A549 (cell line): ENCODE measurements at regions not wholly inside any gene's neighbourhood (a gene's known extent, or its start where the extent isn't known, plus 50 kb on each side); places are given as distances from the start of the nearest gene placed in this dataset.
"Not testable (repeated sequence)": the region's sequence is repeated elsewhere in the genome, so short reads cannot be mapped to it uniquely, and the experiment has no call there.

Experiments
- ATAC-seq, 2 experiments: fragments of 200-7000 bp in 1 of 2; fragments of >200 bp in 1 of 2; cut with Nextera tagmentation in 1 of 2; cut with Tn5 transposase in 1 of 2; 3 replicates each; pipeline versions ENCODE4 v1.8.0 to v1.9.1; 2018 to 2020; ENCODE audit warnings: mild to moderate bottlenecking in 1 of 2, moderate library complexity in 1 of 2
- CTCF ChIA-PET: fragments of 300-600 bp; sonication (Branson Sonifier 250); formaldehyde crosslinking; extraction: SDS; loops from one replicate; lab custom pipeline; 2021; ENCODE audit warnings: antibody characterized with exemption, inconsistent platforms; lab: Yijun Ruan, JAX
- POLR2A ChIA-PET: fragments of 350-600 bp; formaldehyde crosslinking; extraction: SDS; loops from one replicate; lab custom pipeline; 2021; ENCODE audit warnings: antibody characterized with exemption, inconsistent platforms; lab: Yijun Ruan, JAX
- DNase-seq, 2 experiments: peaks; one replicate each; pipeline versions ENCODE4 v3.0.0 to v3.0.0-alpha.2; 2011 to 2016; ENCODE audit warnings: low read depth in 1 of 2, low spot score in 1 of 2
- FAIRE-seq: peaks from 2 replicates; lab custom pipeline; 2011; peaks lifted over from hg19 to GRCh38; lab: Jason Lieb, UNC
- H3K27ac ChIP-seq, 2 experiments: fragments of >200 bp; sonication (Bioruptor Twin); formaldehyde crosslinking; 3 replicates each; pipeline ENCODE4 v1.5.1; 2016 to 2017
- H3K4me1 ChIP-seq: fragments of >200 bp; sonication (Bioruptor Twin); formaldehyde crosslinking; 3 replicates; pipeline ENCODE4 v1.6.1; 2016
- H3K4me2 ChIP-seq: fragments of >200 bp; sonication (Bioruptor Twin); formaldehyde crosslinking; 3 replicates; pipeline ENCODE4 v1.6.1; 2016
- H3K4me3 ChIP-seq: fragments of >200 bp; sonication (Bioruptor Twin); formaldehyde crosslinking; 3 replicates; pipeline ENCODE4 v1.5.1; 2016
- H3K9me3 ChIP-seq: fragments of >200 bp; sonication (Bioruptor Twin); formaldehyde crosslinking; 3 replicates; pipeline ENCODE4 v1.6.1; 2016
- ATOH8 ChIP-seq: fragments of 250-450 bp; sonication (Bioruptor Pico); IDR thresholded peaks from 2 replicates; pipeline ENCODE4 v1.5.0; 2020; ENCODE audit warnings: low read depth, mild to moderate bottlenecking, moderate library complexity
- EHMT2 ChIP-seq: fragments of 200-600 bp; sonication (generic); IDR thresholded peaks from 2 replicates; pipeline ENCODE4 v1.6.1; 2016; ENCODE audit warnings: antibody characterized with exemption, low read depth, mild to moderate bottlenecking, moderate library complexity
- FOSL2 ChIP-seq, 2 experiments: fragments of 450-650 bp in 1 of 2; fragments of >200 bp in 1 of 2; sonication (Bioruptor Twin) in 1 of 2; formaldehyde crosslinking; IDR thresholded peaks; 2 replicates each; pipeline versions ENCODE4 v1.5.0 to v1.6.1; 2016 to 2020; ENCODE audit warnings: mild to moderate bottlenecking in 1 of 2, moderate library complexity in 1 of 2
- FOXS1 ChIP-seq: fragments of 250-450 bp; sonication (Bioruptor Pico); IDR thresholded peaks from 2 replicates; pipeline ENCODE4 v1.5.0; 2020; ENCODE audit warnings: mild to moderate bottlenecking, moderate library complexity
- GATA3 ChIP-seq: IDR thresholded peaks from 2 replicates; pipeline ENCODE4 v1.6.1; 2012; ENCODE audit warnings: borderline replicate concordance
- HOXB13 ChIP-seq: fragments of 250-450 bp; sonication (Bioruptor Pico); IDR thresholded peaks from 2 replicates; pipeline ENCODE4 v1.5.0; 2020; ENCODE audit warnings: low read depth, mild to moderate bottlenecking, moderate library complexity
- KDM5A ChIP-seq: fragments of 200-600 bp; sonication (generic); IDR thresholded peaks from 2 replicates; pipeline ENCODE4 v1.6.1; 2016; ENCODE audit warnings: antibody characterized with exemption, mild to moderate bottlenecking
- MYC ChIP-seq: IDR thresholded peaks from 2 replicates; pipeline ENCODE4 v1.6.1; 2012; ENCODE audit warnings: mild to moderate bottlenecking, inconsistent platforms, low read length, improper control_type of control experiment, borderline replicate concordance
- SMC3 ChIP-seq: fragments of >200 bp; sonication (Bioruptor Twin); formaldehyde crosslinking; IDR thresholded peaks from 3 replicates; pipeline ENCODE4 v1.6.1; 2018; ENCODE audit warnings: inconsistent platforms
- TP53 ChIP-seq: fragments of 250-450 bp; sonication (Bioruptor Pico); IDR thresholded peaks from 2 replicates; pipeline ENCODE4 v1.5.0; 2021; ENCODE audit warnings: mild to moderate bottlenecking, moderate library complexity
- ZFP36 ChIP-seq: fragments of 450-650 bp; IDR thresholded peaks from 2 replicates; pipeline ENCODE4 v1.6.1; 2014; ENCODE audit warnings: borderline replicate concordance; ENCODE audit not compliant: partially characterized antibody
- ZNF302 ChIP-seq: fragments of 250-450 bp; sonication (Bioruptor Pico); IDR thresholded peaks from 2 replicates; pipeline ENCODE4 v1.9.0; 2021; ENCODE audit warnings: inconsistent platforms, mild to moderate bottlenecking, moderate library complexity
- WGBS: methylation state at CpG from one replicate; pipeline ENCODE4 v1.1.6; 2017; ENCODE audit errors: missing lambda C conversion rate; 5-methylcytosine and 5-hydroxymethylcytosine counted together
- TF ChIP-seq, protein P1 (sequence below): fragments of 200-600 bp; sonication (generic); IDR thresholded peaks from 2 replicates; pipeline ENCODE4 v1.6.1; 2016; ENCODE audit warnings: antibody characterized with exemption, mild to moderate bottlenecking, moderate library complexity
- TF ChIP-seq, protein P2 (sequence below): fragments of 250-450 bp; sonication (Bioruptor Pico); IDR thresholded peaks from 2 replicates; pipeline ENCODE4 v1.5.0; 2021; ENCODE audit warnings: mild to moderate bottlenecking, moderate library complexity, borderline replicate concordance

DNA sequence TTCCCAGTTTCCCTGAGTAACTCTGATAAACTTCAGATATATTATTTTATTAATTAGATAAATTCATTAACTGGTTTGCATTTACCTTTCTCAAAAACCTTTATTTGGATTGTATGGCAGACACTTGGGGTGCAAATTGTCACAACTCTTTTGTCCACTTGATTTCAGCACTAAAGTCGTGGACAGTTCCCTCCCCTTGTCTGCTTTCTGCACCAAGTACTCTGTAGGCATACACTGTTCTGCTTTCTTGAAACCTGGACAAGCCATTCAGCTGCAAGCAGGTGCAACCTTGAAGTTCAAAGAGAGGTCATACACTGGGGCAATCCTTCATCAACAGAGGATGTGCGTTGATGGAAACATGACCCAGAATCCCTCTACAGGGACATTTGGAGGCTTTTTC lies 162.9 kb downstream of the ARL5B start:
- CTCF ChIA-PET = no interaction called here
- ATAC-seq (no peak), FAIRE-seq (no peak), DNase-seq (peak in 1 of 2 experiments; percentile 1)
- Histone ChIP-seq H3K9me3 (no peaks in the 10 kb centered on the region), H3K4me1 (no peaks in the 10 kb centered on the region), H3K4me2 (no peak overlapping the region), H3K4me3 (no peak overlapping the region), H3K27ac (no peak overlapping the region)
- TF ChIP-seq, protein P1, sequence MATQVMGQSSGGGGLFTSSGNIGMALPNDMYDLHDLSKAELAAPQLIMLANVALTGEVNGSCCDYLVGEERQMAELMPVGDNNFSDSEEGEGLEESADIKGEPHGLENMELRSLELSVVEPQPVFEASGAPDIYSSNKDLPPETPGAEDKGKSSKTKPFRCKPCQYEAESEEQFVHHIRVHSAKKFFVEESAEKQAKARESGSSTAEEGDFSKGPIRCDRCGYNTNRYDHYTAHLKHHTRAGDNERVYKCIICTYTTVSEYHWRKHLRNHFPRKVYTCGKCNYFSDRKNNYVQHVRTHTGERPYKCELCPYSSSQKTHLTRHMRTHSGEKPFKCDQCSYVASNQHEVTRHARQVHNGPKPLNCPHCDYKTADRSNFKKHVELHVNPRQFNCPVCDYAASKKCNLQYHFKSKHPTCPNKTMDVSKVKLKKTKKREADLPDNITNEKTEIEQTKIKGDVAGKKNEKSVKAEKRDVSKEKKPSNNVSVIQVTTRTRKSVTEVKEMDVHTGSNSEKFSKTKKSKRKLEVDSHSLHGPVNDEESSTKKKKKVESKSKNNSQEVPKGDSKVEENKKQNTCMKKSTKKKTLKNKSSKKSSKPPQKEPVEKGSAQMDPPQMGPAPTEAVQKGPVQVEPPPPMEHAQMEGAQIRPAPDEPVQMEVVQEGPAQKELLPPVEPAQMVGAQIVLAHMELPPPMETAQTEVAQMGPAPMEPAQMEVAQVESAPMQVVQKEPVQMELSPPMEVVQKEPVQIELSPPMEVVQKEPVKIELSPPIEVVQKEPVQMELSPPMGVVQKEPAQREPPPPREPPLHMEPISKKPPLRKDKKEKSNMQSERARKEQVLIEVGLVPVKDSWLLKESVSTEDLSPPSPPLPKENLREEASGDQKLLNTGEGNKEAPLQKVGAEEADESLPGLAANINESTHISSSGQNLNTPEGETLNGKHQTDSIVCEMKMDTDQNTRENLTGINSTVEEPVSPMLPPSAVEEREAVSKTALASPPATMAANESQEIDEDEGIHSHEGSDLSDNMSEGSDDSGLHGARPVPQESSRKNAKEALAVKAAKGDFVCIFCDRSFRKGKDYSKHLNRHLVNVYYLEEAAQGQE = peak; percentile 81
- no peak for TF ChIP-seq ZFP36
- POLR2A ChIA-PET = no interaction called here
- 9% methylated on average over 2 of the region's 2 CpGs for WGBS

- POLR2A ChIA-PET = no interaction called here
- H3K27ac ChIP-seq = no peak overlapping the region
- ATAC-seq (no peak), FAIRE-seq (no peak), DNase-seq (no peak)
- TF ChIP-seq KDM5A = no peak
- no peak for TF ChIP-seq ATOH8 (CRISPR knock-in tag)
- no peak for TF ChIP-seq ZNF302
- TF ChIP-seq, protein P2, sequence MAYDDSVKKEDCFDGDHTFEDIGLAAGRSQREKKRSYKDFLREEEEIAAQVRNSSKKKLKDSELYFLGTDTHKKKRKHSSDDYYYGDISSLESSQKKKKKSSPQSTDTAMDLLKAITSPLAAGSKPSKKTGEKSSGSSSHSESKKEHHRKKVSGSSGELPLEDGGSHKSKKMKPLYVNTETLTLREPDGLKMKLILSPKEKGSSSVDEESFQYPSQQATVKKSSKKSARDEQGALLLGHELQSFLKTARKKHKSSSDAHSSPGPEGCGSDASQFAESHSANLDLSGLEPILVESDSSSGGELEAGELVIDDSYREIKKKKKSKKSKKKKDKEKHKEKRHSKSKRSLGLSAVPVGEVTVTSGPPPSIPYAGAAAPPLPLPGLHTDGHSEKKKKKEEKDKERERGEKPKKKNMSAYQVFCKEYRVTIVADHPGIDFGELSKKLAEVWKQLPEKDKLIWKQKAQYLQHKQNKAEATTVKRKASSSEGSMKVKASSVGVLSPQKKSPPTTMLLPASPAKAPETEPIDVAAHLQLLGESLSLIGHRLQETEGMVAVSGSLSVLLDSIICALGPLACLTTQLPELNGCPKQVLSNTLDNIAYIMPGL (CRISPR knock-in tag) = no peak
- no peak for TF ChIP-seq TP53 (CRISPR knock-in tag)
- no peak for TF ChIP-seq MYC
- TF ChIP-seq EHMT2 = no peak
- TF ChIP-seq HOXB13 = no peak
- CTCF ChIA-PET = no interaction called here
- no peak overlapping the region for H3K4me2 ChIP-seq
- 1% methylated on average over 2 of the region's 2 CpGs for WGBS
- no peaks in the 10 kb centered on the region for H3K9me3 ChIP-seq
- H3K4me1 ChIP-seq = no peaks in the 10 kb centered on the region
- no peak overlapping the region for H3K4me3 ChIP-seq
Measured at GRCh38 chr10:18829259-18829658, 170.0 kb downstream of the ARL5B start.

GRCh38 chr10:18830277-18830676 lies 171.0 kb downstream of the ARL5B start:
- CTCF ChIA-PET = no interaction called here
- H3K4me2 ChIP-seq = no peak overlapping the region
- POLR2A ChIA-PET = no interaction called here
- TF ChIP-seq, protein P1 = no peak
- no peak for TF ChIP-seq GATA3
- no peak for TF ChIP-seq FOSL2 (IDR thresholded peaks at IDR 0.05)
- no peak for TF ChIP-seq FOSL2 (CRISPR knock-in tag; IDR thresholded peaks at IDR 0.05)
- TF ChIP-seq FOXS1 = no peak
- no peak for TF ChIP-seq ATOH8 (CRISPR knock-in tag)
- no peak for TF ChIP-seq SMC3
- TF ChIP-seq, all 56 proteins: peak for 0
- H3K27ac ChIP-seq = no peak overlapping the region
- H3K4me1 ChIP-seq = no peaks in the 10 kb centered on the region
- FAIRE-seq (no peak), ATAC-seq (no peak), DNase-seq (no peak)
- WGBS = 0% methylated on average over 2 of the region's 2 CpGs
- H3K9me3 ChIP-seq = no peaks in the 10 kb centered on the region
- no peak overlapping the region for H3K4me3 ChIP-seq

DNA sequence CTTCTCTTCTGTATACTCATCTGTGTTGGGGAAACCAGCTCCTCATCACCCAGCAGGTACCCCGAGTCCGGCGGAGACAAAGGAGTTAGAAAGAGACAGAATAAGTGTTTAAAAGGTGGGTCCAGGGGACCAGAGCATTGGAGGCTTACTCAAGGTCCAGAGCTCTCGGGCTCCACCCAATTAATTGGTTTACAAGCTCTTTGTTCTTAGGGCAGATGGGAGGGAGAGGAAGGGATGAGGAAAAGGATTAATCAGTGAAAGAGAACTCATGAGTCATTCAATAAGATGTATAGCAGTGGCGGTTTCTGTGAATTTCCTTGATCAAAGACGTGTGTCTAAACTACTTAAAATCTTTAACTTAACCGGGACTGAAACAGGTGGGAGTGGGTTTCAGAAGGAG lies 192.0 kb upstream of the MALRD1 start:
- WGBS = 21% methylated on average over 7 of the region's 7 CpGs
- H3K27ac ChIP-seq, H3K4me1 ChIP-seq, FAIRE-seq, POLR2A ChIA-PET, H3K4me3 ChIP-seq, ATAC-seq, H3K9me3 ChIP-seq, CTCF ChIA-PET, DNase-seq, H3K4me2 ChIP-seq: not testable (repeated sequence)
